WTC11 (cell line): ENCODE measurements at regions not wholly inside any gene's neighbourhood (a gene's known extent, or its start where the extent isn't known, plus 50 kb on each side); places are given as distances from the start of the nearest gene placed in this dataset.

Source experiments
- ATAC-seq: fragments of 200-7000 bp; cut with Tn5 transposase; 2 replicates; pipeline ENCODE4 v1.10.0; 2021; ENCODE audit warnings: mild to moderate bottlenecking, moderate library complexity
- CTCF ChIA-PET: fragments of 300-600 bp; sonication (Branson Sonifier 250); formaldehyde crosslinking; loops from one replicate; lab custom pipeline; 2021; ENCODE audit warnings: antibody characterized with exemption; lab: Charles Lee
- POLR2A ChIA-PET: fragments of 350-600 bp; sonication (Branson Sonifier 250); formaldehyde crosslinking; loops from one replicate; lab custom pipeline; 2021; ENCODE audit warnings: antibody characterized with exemption; lab: Charles Lee
- DNase-seq: peaks from one replicate; pipeline ENCODE4 v3.0.0; 2021; ENCODE audit warnings: low spot score
- H3K27ac Mint-ChIP-seq: 2 replicates; pipeline ENCODE4 v1.8.0; 2021; ENCODE audit warnings: mixed read lengths
- H3K27me3 Mint-ChIP-seq: 2 replicates; pipeline ENCODE4 v1.8.0; 2021; ENCODE audit warnings: low read depth, mild to moderate bottlenecking, moderate library complexity, mixed read lengths
- H3K36me3 Mint-ChIP-seq: 2 replicates; pipeline ENCODE4 v1.8.0; 2021; ENCODE audit warnings: mixed read lengths
- H3K4me1 Mint-ChIP-seq: 2 replicates; pipeline ENCODE4 v1.8.0; 2022; ENCODE audit warnings: mixed read lengths
- H3K4me3 Mint-ChIP-seq: 2 replicates; pipeline ENCODE4 v1.8.0; 2021; ENCODE audit warnings: mild to moderate bottlenecking, moderate library complexity, mixed read lengths
- H3K9me3 Mint-ChIP-seq: 2 replicates; pipeline ENCODE4 v1.8.0; 2021; ENCODE audit warnings: mixed read lengths
- EMX1 ChIP-seq: fragments of 250-450 bp; sonication (Bioruptor Pico); IDR thresholded peaks from 2 replicates; pipeline ENCODE4 v1.8.0; 2021; ENCODE audit warnings: mild to moderate bottlenecking
- ETV6 ChIP-seq: sonication (generic); formaldehyde crosslinking; IDR thresholded peaks from 2 replicates; pipeline ENCODE4 v1.8.1; 2022; ENCODE audit warnings: mild to moderate bottlenecking, missing genetic modification reagents
- FOXK1 ChIP-seq: sonication (generic); formaldehyde crosslinking; IDR thresholded peaks from 2 replicates; pipeline ENCODE4 v1.8.0; 2022; ENCODE audit warnings: mild to moderate bottlenecking, moderate library complexity, missing genetic modification reagents
- JAZF1 ChIP-seq: fragments of 250-450 bp; sonication (Bioruptor Pico); IDR thresholded peaks from 2 replicates; pipeline ENCODE4 v1.9.0; 2021; ENCODE audit warnings: moderate library complexity, mild to moderate bottlenecking, inconsistent platforms
- MYBL2 ChIP-seq: sonication (generic); formaldehyde crosslinking; IDR thresholded peaks from 2 replicates; pipeline ENCODE4 v1.8.1; 2023; ENCODE audit warnings: mild to moderate bottlenecking, moderate library complexity, missing genetic modification reagents
- NFATC4 ChIP-seq: fragments of 250-450 bp; sonication (Bioruptor Pico); IDR thresholded peaks from 2 replicates; pipeline ENCODE4 v1.9.0; 2021; ENCODE audit warnings: mild to moderate bottlenecking
- NFYB ChIP-seq: sonication (generic); formaldehyde crosslinking; conservative IDR thresholded peaks from 2 replicates; pipeline ENCODE4 v1.8.0; 2022; ENCODE audit warnings: low read depth, missing genetic modification reagents
- NR2C2 ChIP-seq: sonication (generic); formaldehyde crosslinking; IDR thresholded peaks from 2 replicates; pipeline ENCODE4 v1.8.0; 2022; ENCODE audit warnings: mild to moderate bottlenecking, missing genetic modification reagents
- NR3C1 ChIP-seq: sonication (generic); formaldehyde crosslinking; conservative IDR thresholded peaks from 2 replicates; pipeline ENCODE4 v1.8.1; 2023; ENCODE audit warnings: low read depth, mild to moderate bottlenecking, missing genetic modification reagents
- SOX15 ChIP-seq: fragments of 250-450 bp; sonication (Bioruptor Pico); IDR thresholded peaks from 2 replicates; pipeline ENCODE4 v1.9.0; 2021; ENCODE audit warnings: mild to moderate bottlenecking
- SP1 ChIP-seq: sonication (generic); formaldehyde crosslinking; conservative IDR thresholded peaks from 2 replicates; pipeline ENCODE4 v1.8.1; 2022; ENCODE audit warnings: missing genetic modification reagents
- TEAD4 ChIP-seq: sonication (generic); formaldehyde crosslinking; IDR thresholded peaks from 2 replicates; pipeline ENCODE4 v1.8.0; 2022; ENCODE audit warnings: mild to moderate bottlenecking, missing genetic modification reagents
- ZNF232 ChIP-seq: sonication (generic); formaldehyde crosslinking; IDR thresholded peaks from 2 replicates; pipeline ENCODE4 v1.8.0; 2022; ENCODE audit warnings: mild to moderate bottlenecking, missing genetic modification reagents
- ZNF671 ChIP-seq: fragments of 250-450 bp; sonication (Bioruptor Pico); IDR thresholded peaks from 2 replicates; pipeline ENCODE4 v1.8.0; 2021; ENCODE audit warnings: mild to moderate bottlenecking
- TF ChIP-seq, protein P1 (sequence below): fragments of 250-450 bp; sonication (Bioruptor Pico); IDR thresholded peaks from 2 replicates; pipeline ENCODE4 v1.9.0; 2021; ENCODE audit warnings: mild to moderate bottlenecking
- TF ChIP-seq, protein P2 (sequence below): sonication (generic); formaldehyde crosslinking; IDR thresholded peaks from 2 replicates; pipeline ENCODE4 v1.8.1; 2023; ENCODE audit warnings: mild to moderate bottlenecking, missing genetic modification reagents
- TF ChIP-seq, protein P3 (sequence below): sonication (generic); formaldehyde crosslinking; IDR thresholded peaks from 2 replicates; pipeline ENCODE4 v1.8.1; 2022; ENCODE audit warnings: mild to moderate bottlenecking, moderate library complexity, missing genetic modification reagents
- TF ChIP-seq, protein P4 (sequence below): sonication (generic); formaldehyde crosslinking; IDR thresholded peaks from 2 replicates; pipeline ENCODE4 v1.8.0; 2023; ENCODE audit warnings: missing genetic modification reagents
- TF ChIP-seq, protein P5 (sequence below): fragments of 250-450 bp; sonication (Bioruptor Pico); IDR thresholded peaks from 2 replicates; pipeline ENCODE4 v1.8.0; 2021; ENCODE audit warnings: mild to moderate bottlenecking
- TF ChIP-seq, protein P6 (sequence below): sonication (generic); formaldehyde crosslinking; IDR thresholded peaks from 2 replicates; pipeline ENCODE4 v1.8.1; 2022; ENCODE audit warnings: low read depth, missing genetic modification reagents, borderline replicate concordance
- TF ChIP-seq, protein P7 (sequence below): sonication (generic); formaldehyde crosslinking; IDR thresholded peaks from 2 replicates; pipeline ENCODE4 v1.8.1; 2023; ENCODE audit warnings: mild to moderate bottlenecking, missing genetic modification reagents, moderate library complexity
- TF ChIP-seq, protein P8 (sequence below): sonication (generic); formaldehyde crosslinking; IDR thresholded peaks from 2 replicates; pipeline ENCODE4 v1.8.1; 2022; ENCODE audit warnings: missing genetic modification reagents, borderline replicate concordance
- TF ChIP-seq, protein P9 (sequence below): fragments of 250-450 bp; sonication (Bioruptor Pico); IDR thresholded peaks from 2 replicates; pipeline ENCODE4 v2.1.2; 2022; ENCODE audit warnings: mild to moderate bottlenecking, moderate library complexity

DNA sequence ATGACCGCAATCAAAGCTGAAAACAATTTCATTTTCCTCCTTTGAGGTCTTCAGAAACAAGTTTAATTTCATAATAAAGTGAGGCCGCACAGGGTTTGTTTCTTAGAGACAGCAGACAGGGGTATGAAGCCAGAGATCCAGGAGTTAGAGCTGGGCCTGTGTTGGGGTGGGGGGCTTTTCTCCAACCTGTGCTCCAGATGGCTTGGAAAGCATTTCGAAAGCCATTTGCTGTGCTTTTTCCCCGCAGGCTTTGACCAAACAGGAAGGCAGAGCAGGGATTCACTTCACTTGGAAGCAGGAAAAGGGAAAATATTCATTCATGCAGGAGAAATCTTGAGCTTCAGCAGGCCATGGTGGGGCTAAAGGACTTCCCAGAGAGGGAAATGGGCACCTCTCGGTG is 617.4 kb downstream of the SOX6 start (continued):
- TF ChIP-seq, protein P1, sequence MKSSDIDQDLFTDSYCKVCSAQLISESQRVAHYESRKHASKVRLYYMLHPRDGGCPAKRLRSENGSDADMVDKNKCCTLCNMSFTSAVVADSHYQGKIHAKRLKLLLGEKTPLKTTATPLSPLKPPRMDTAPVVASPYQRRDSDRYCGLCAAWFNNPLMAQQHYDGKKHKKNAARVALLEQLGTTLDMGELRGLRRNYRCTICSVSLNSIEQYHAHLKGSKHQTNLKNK (CRISPR knock-in tag): no peak
- TF ChIP-seq FOXK1 (no peak), TEAD4 (CRISPR knock-in tag) (no peak), NFYB (CRISPR knock-in tag) (no peak), JAZF1 (no peak), MYBL2 (CRISPR knock-in tag) (no peak), NR3C1 (CRISPR knock-in tag) (no peak), SP1 (CRISPR knock-in tag) (no peak)
- TF ChIP-seq, protein P2, sequence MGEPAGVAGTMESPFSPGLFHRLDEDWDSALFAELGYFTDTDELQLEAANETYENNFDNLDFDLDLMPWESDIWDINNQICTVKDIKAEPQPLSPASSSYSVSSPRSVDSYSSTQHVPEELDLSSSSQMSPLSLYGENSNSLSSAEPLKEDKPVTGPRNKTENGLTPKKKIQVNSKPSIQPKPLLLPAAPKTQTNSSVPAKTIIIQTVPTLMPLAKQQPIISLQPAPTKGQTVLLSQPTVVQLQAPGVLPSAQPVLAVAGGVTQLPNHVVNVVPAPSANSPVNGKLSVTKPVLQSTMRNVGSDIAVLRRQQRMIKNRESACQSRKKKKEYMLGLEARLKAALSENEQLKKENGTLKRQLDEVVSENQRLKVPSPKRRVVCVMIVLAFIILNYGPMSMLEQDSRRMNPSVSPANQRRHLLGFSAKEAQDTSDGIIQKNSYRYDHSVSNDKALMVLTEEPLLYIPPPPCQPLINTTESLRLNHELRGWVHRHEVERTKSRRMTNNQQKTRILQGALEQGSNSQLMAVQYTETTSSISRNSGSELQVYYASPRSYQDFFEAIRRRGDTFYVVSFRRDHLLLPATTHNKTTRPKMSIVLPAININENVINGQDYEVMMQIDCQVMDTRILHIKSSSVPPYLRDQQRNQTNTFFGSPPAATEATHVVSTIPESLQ (CRISPR knock-in tag): no peak
- TF ChIP-seq, protein P3, sequence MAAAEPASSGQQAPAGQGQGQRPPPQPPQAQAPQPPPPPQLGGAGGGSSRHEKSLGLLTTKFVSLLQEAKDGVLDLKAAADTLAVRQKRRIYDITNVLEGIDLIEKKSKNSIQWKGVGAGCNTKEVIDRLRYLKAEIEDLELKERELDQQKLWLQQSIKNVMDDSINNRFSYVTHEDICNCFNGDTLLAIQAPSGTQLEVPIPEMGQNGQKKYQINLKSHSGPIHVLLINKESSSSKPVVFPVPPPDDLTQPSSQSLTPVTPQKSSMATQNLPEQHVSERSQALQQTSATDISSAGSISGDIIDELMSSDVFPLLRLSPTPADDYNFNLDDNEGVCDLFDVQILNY (CRISPR knock-in tag): no peak
- TF ChIP-seq, protein P4, sequence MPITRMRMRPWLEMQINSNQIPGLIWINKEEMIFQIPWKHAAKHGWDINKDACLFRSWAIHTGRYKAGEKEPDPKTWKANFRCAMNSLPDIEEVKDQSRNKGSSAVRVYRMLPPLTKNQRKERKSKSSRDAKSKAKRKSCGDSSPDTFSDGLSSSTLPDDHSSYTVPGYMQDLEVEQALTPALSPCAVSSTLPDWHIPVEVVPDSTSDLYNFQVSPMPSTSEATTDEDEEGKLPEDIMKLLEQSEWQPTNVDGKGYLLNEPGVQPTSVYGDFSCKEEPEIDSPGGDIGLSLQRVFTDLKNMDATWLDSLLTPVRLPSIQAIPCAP (CRISPR knock-in tag): no peak
- TF ChIP-seq, protein P5, sequence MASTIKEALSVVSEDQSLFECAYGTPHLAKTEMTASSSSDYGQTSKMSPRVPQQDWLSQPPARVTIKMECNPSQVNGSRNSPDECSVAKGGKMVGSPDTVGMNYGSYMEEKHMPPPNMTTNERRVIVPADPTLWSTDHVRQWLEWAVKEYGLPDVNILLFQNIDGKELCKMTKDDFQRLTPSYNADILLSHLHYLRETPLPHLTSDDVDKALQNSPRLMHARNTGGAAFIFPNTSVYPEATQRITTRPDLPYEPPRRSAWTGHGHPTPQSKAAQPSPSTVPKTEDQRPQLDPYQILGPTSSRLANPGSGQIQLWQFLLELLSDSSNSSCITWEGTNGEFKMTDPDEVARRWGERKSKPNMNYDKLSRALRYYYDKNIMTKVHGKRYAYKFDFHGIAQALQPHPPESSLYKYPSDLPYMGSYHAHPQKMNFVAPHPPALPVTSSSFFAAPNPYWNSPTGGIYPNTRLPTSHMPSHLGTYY (CRISPR knock-in tag): no peak

DNA sequence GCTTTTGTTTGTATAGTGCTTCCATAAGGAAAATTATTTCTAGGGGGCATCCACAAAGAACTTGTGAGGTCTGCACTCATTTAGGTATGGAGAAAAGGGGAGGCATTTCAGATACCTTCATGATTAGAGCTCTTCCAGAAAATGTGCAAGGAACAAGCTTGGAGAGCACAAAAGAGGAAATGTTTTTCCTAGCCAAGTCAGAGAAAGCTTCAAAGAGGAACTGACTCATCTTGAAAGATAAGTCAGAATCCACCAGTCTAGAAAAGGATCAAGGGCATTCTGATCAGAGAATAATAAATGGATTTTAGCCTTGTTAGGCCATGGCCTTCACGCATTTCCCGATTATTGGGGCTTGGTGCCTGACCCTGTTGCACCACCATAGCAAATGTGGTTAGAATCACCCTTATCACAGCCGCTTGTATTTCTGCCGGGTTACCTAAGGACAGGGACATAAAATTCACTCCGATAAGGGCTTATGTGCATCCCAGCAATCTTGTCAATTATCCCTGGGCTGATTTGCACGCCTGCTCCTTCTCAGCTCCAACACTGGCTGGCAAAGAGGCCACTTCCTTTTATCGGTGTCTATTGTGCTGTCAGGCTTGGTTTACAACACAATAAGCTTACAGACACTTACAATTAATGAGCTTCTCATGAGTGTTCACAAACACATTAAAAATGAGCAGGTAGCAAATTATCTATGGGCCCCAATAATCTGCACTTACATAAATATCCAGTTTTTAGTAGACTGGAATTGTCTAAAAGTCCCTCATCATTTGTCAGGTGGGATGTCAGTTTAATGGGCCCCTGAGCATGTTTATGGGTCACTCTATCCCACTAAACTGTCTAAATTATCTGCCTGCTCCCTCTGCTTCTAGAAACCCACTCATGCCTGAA is 613.5 kb downstream of the SOX6 start:
- Mint-ChIP-seq H3K36me3 (peaks cover 3% of the 10 kb centered on the region; the same call in 1 of the 2 replicates), H3K9me3 (peaks cover 8% of the 10 kb centered on the region), H3K4me1 (no peaks in the 10 kb centered on the region), H3K27ac (no peak overlapping the region), H3K27me3 (no peaks in the 10 kb centered on the region), H3K4me3 (no peak overlapping the region)
- ChIA-PET POLR2A (no interaction called here), CTCF (no interaction called here)
- DNase-seq: no peak
- no peak for ATAC-seq
- TF ChIP-seq, protein P6, sequence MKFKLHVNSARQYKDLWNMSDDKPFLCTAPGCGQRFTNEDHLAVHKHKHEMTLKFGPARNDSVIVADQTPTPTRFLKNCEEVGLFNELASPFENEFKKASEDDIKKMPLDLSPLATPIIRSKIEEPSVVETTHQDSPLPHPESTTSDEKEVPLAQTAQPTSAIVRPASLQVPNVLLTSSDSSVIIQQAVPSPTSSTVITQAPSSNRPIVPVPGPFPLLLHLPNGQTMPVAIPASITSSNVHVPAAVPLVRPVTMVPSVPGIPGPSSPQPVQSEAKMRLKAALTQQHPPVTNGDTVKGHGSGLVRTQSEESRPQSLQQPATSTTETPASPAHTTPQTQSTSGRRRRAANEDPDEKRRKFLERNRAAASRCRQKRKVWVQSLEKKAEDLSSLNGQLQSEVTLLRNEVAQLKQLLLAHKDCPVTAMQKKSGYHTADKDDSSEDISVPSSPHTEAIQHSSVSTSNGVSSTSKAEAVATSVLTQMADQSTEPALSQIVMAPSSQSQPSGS (CRISPR knock-in tag): no peak
- TF ChIP-seq NFYB (CRISPR knock-in tag): no peak
- TF ChIP-seq EMX1 (CRISPR knock-in tag): no peak
- TF ChIP-seq SOX15 (CRISPR knock-in tag): no peak
- no peak for TF ChIP-seq SP1 (CRISPR knock-in tag)
- TF ChIP-seq, protein P7, sequence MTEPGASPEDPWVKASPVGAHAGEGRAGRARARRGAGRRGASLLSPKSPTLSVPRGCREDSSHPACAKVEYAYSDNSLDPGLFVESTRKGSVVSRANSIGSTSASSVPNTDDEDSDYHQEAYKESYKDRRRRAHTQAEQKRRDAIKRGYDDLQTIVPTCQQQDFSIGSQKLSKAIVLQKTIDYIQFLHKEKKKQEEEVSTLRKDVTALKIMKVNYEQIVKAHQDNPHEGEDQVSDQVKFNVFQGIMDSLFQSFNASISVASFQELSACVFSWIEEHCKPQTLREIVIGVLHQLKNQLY: no peak
- TF ChIP-seq NFATC4 (CRISPR knock-in tag): no peak
- TF ChIP-seq ZNF232 (CRISPR knock-in tag): no peak
- TF ChIP-seq NR3C1 (CRISPR knock-in tag): no peak
- no peak for TF ChIP-seq ZNF671
- no peak for TF ChIP-seq ETV6 (CRISPR knock-in tag)
- TF ChIP-seq, protein P2 (CRISPR knock-in tag): no peak
- TF ChIP-seq, protein P8, sequence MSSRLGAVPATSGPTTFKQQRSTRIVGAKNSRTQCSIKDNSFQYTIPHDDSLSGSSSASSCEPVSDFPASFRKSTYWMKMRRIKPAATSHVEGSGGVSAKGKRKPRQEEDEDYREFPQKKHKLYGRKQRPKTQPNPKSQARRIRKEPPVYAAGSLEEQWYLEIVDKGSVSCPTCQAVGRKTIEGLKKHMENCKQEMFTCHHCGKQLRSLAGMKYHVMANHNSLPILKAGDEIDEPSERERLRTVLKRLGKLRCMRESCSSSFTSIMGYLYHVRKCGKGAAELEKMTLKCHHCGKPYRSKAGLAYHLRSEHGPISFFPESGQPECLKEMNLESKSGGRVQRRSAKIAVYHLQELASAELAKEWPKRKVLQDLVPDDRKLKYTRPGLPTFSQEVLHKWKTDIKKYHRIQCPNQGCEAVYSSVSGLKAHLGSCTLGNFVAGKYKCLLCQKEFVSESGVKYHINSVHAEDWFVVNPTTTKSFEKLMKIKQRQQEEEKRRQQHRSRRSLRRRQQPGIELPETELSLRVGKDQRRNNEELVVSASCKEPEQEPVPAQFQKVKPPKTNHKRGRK (CRISPR knock-in tag): no peak
- TF ChIP-seq, protein P9, sequence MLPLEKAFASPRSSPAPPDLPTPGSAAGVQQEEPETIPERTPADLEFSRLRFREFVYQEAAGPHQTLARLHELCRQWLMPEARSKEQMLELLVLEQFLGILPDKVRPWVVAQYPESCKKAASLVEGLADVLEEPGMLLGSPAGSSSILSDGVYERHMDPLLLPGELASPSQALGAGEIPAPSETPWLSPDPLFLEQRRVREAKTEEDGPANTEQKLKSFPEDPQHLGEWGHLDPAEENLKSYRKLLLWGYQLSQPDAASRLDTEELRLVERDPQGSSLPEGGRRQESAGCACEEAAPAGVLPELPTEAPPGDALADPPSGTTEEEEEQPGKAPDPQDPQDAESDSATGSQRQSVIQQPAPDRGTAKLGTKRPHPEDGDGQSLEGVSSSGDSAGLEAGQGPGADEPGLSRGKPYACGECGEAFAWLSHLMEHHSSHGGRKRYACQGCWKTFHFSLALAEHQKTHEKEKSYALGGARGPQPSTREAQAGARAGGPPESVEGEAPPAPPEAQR (CRISPR knock-in tag): no peak
- TF ChIP-seq NR2C2: no peak
